Mesodermal cell (in vitro differentiated cells): ENCODE measurements at regions not wholly inside any gene's neighbourhood (a gene's known extent, or its start where the extent isn't known, plus 50 kb on each side); places are given as distances from the start of the nearest gene placed in this dataset.

Source experiments
- H3K27ac ChIP-seq: 2 replicates; pipeline ENCODE4 v1.7.0; 2013; ENCODE audit warnings: mild to moderate bottlenecking, low read depth, low read length, moderate library complexity; ENCODE audit not compliant: severe bottlenecking
- H3K36me3 ChIP-seq: 2 replicates; pipeline ENCODE4 v1.7.1; 2013; ENCODE audit warnings: mild to moderate bottlenecking, low read length, moderate library complexity; ENCODE audit not compliant: control insufficient read depth, insufficient read depth
- H3K4me1 ChIP-seq: one replicate; pipeline ENCODE4 v1.7.1; 2013; ENCODE audit warnings: mild to moderate bottlenecking, low read length; ENCODE audit not compliant: insufficient read depth, control insufficient read depth, poor library complexity, severe bottlenecking
- H3K4me3 ChIP-seq: 2 replicates; pipeline ENCODE4 v1.7.0; 2013; ENCODE audit warnings: low read length, control low read depth, mild to moderate bottlenecking; ENCODE audit not compliant: insufficient read depth, poor library complexity, severe bottlenecking; ENCODE audit errors: extremely low read depth
- H3K9me3 ChIP-seq: 2 replicates; pipeline ENCODE4 v1.7.1; 2013; ENCODE audit warnings: mild to moderate bottlenecking, low read length, moderate library complexity; ENCODE audit not compliant: control insufficient read depth
- WGBS, 2 experiments: methylation state at CpG; one replicate each; pipeline ENCODE4 v1.1.5; 2013; ENCODE audit warnings: missing lambda C conversion rate in 2 of 2; ENCODE audit not compliant: insufficient coverage in 2 of 2; 5-methylcytosine and 5-hydroxymethylcytosine counted together

GRCh38 chr2:53536583-53537361, 230.8 kb upstream of the CHAC2 start:
- Histone ChIP-seq H3K27ac (no peak overlapping the region), H3K36me3 (no peaks in the 10 kb centered on the region), H3K9me3 (no peaks in the 10 kb centered on the region), H3K4me3 (no peak overlapping the region), H3K4me1 (no peaks in the 10 kb centered on the region)
- 89 to 95% methylated on average over 2 of the region's 4 CpGs for WGBS, 2 experiments

GRCh38 chr2:53535234-53535840, 232.3 kb upstream of the CHAC2 start:
- 83 to 85% methylated on average over 4 of the region's 4 CpGs for whole genome bisulfite sequencing, 2 experiments
- no peak overlapping the region for H3K27ac ChIP-seq

DNA sequence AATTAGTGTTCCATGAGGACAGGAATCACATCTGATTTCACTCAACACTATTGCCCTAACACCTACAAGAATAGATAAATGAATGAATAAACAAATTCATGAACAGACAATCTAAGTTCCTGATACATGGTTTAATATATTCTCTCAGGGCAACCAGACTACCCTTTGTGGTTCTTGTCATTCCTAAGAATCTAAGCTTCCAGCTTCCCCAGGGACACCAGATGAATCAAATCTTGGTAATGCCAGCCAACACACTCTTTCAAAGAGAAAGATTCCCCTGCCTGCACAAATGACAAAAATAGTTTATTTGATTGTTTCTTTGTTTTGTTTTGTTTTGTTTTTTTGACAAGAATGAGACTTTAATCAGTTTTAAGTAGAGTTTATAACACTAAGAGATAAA, 237.5 kb upstream of the CHAC2 start:
- H3K36me3 ChIP-seq = no peaks in the 10 kb centered on the region
- H3K9me3 ChIP-seq = peaks cover 3% of the 10 kb centered on the region
- H3K27ac ChIP-seq = no peak overlapping the region
- H3K4me3 ChIP-seq = no peak overlapping the region
- H3K4me1 ChIP-seq = no peaks in the 10 kb centered on the region

More at GRCh38 chr2:53535234-53535840, 232.3 kb upstream of the CHAC2 start:
- H3K4me1 ChIP-seq = no peaks in the 10 kb centered on the region
- H3K36me3 ChIP-seq = no peaks in the 10 kb centered on the region
- no peaks in the 10 kb centered on the region for H3K9me3 ChIP-seq
- H3K4me3 ChIP-seq = no peak overlapping the region

DNA sequence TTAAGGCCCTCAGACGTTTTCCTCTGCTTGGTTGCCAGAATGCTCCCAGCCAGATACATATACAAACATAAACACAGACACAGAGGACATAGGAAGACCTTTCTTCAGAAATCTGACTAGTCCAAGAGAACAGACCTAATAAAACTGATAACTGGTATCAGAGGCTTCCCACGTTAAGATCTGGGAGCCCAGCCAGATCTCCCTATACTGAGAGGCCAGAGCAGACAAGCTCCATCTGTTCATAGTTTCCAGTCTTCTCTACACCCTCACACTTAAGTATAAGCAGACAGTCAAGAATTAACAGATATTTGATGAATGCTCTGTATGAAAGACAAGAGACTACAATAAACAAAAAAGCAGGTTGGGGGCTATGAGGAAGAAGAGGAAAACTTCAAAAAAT, 240.5 kb upstream of the CHAC2 start:
- no peak overlapping the region for H3K27ac ChIP-seq
- no peaks in the 10 kb centered on the region for H3K4me1 ChIP-seq
- H3K9me3 ChIP-seq = peaks cover 3% of the 10 kb centered on the region
- WGBS, 2 experiments = 100% methylated on average over 1 of the region's 2 CpGs; no CpG with 5 or more reads in 1 of the 2 experiments
- H3K4me3 ChIP-seq = no peak overlapping the region
- no peaks in the 10 kb centered on the region for H3K36me3 ChIP-seq

DNA sequence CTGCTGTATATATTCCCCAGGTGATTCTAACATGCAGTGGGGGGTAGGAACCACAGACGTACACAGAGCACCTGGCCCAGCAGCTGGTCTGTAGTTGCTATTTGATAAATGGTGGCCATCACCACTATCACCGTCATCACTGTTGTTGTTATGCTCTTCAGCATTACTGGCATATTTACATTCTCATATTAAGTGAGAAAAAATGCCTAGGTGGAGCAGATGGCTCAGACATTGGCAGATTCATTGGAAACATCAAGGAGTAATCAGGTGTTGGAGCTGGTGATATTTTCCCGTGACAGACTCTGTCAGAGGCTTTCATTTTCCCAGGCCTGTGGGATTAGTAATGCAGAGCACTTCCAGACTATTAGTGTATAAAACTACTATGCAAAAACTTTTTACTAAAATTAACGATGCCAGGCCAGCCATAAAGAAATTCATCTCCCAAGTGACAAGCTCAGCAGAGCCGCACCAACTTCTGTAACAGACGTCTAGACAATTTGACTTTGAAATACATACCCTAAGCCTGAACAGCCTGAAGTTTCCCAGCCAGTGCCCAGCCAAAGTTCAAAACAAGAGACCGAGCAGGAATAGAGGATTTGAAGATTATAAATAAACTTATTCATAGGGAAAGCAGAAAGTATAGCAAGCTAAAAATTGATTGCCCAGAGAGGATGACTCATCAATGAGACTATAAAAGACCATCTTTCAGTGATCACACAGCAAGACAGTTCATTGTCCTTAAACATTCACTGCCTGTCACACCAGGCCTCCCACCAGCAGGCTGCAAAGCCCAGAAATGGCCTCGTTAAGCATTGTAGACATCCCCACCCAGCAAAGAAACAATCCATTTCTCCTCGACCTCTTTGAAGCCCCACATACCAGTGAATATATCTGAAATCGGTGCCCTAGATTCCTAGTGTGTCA, 247.4 kb upstream of the CHAC2 start:
- WGBS, 2 experiments = 53 to 60% methylated on average over 4 to 6 of the region's 10 CpGs
- H3K27ac ChIP-seq = no peak overlapping the region
- H3K36me3 ChIP-seq = no peaks in the 10 kb centered on the region
- H3K4me3 ChIP-seq = no peak overlapping the region
- no peaks in the 10 kb centered on the region for H3K9me3 ChIP-seq
- peaks cover 7% of the 10 kb centered on the region for H3K4me1 ChIP-seq

DNA sequence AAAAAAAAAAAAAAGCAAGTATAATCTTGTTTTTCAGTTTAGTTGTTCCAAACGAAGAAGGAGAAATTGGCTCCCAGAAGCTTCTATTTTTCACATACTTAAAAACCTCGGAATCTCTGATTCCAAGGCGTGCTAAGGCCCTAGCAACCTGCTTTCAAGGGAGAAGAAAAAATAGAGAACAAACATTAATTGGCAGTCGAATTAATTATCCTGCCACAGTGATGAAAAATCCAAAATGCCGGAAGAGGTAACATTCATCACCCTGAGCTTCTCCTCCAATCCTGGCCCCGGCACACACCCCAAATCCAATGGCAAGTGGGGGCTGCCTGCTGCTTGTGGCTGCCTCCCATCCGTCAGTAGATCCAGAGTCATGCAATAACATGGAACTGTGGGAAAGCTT, 250.2 kb upstream of the CHAC2 start:
- Histone ChIP-seq H3K9me3 (no peaks in the 10 kb centered on the region), H3K36me3 (no peaks in the 10 kb centered on the region), H3K27ac (no peak overlapping the region), H3K4me1 (peaks cover 8% of the 10 kb centered on the region), H3K4me3 (no peak overlapping the region)
- WGBS, 2 experiments = 83 to 93% methylated on average over 1 to 3 of the region's 7 CpGs

- WGBS, 2 experiments = 93 to 100% methylated on average over 6 of the region's 7 CpGs
- H3K36me3 ChIP-seq = no peaks in the 10 kb centered on the region
- no peaks in the 10 kb centered on the region for H3K9me3 ChIP-seq
- H3K4me3 ChIP-seq = no peak overlapping the region
- H3K4me1 ChIP-seq = peaks cover 13% of the 10 kb centered on the region
- H3K27ac ChIP-seq = no peak overlapping the region
These were observed 251.0 kb upstream of the CHAC2 start for GRCh38 chr2:53516650-53517049.

GRCh38 chr2:53515435-53516332, 251.9 kb upstream of the CHAC2 start:
- peaks cover 12% of the 10 kb centered on the region for H3K4me1 ChIP-seq
- WGBS, 2 experiments = 74 to 79% methylated on average over 5 of the region's 6 CpGs
- H3K36me3 ChIP-seq = no peaks in the 10 kb centered on the region
- no peaks in the 10 kb centered on the region for H3K9me3 ChIP-seq
- H3K27ac ChIP-seq = no peak overlapping the region
- H3K4me3 ChIP-seq = no peak overlapping the region

DNA sequence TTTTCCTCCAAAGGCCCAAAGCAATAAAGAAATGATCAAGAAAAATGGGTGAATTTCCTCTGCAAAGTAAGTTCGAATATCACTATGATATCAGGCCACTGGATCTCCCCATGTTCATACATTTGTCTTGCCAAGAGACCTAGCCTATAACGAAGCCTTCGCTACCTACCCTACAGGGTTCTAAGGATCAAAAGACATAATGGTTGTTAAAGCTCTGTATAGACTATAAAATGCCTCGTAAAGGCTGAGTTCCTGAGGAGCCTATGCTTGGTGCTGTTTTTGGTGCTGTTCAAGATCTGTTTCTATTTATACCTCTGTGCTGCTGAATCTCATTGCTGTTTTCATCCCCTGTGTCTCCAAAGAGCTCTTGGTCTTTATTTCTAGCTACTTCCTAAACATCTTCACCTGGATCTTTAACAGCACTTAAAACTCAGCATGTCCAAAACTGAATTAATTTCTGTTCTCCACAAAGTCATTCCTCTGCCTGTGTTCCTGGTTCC, 254.4 kb upstream of the CHAC2 start:
- H3K4me1 ChIP-seq = peaks cover 6% of the 10 kb centered on the region
- WGBS, 2 experiments = 100% methylated on average over 1 to 2 of the region's 4 CpGs
- H3K9me3 ChIP-seq = peaks cover 7% of the 10 kb centered on the region
- H3K27ac ChIP-seq = no peak overlapping the region
- H3K36me3 ChIP-seq = no peaks in the 10 kb centered on the region
- no peak overlapping the region for H3K4me3 ChIP-seq
